Loucy (cell line): ENCODE measurements at regions not wholly inside any gene's neighbourhood (a gene's known extent, or its start where the extent isn't known, plus 50 kb on each side); places are given as distances from the start of the nearest gene placed in this dataset.
"Not testable (repeated sequence)": the region's sequence is repeated elsewhere in the genome, so short reads cannot be mapped to it uniquely, and the experiment has no call there.

Experiments
- H2AFZ ChIP-seq: fragments of 200-600 bp; sonication (generic); 2 replicates; pipeline ENCODE4 v1.6.0; 2016; ENCODE audit warnings: antibody characterized with exemption, mild to moderate bottlenecking, low read length, moderate library complexity
- H3F3A ChIP-seq: fragments of 200-600 bp; 2 replicates; pipeline ENCODE4 v1.6.0; 2016; ENCODE audit warnings: antibody characterized with exemption, low read depth, mild to moderate bottlenecking
- H3K27me3 ChIP-seq: fragments of 200-600 bp; sonication (generic); 2 replicates; pipeline ENCODE4 v1.6.1; 2014; ENCODE audit warnings: low read length, mild to moderate bottlenecking; ENCODE audit not compliant: insufficient read depth, poor library complexity, severe bottlenecking
- H3K36me3 ChIP-seq: fragments of 200-600 bp; sonication (generic); 2 replicates; pipeline ENCODE4 v1.6.1; 2016; ENCODE audit warnings: low read length; ENCODE audit not compliant: insufficient read depth
- H3K4me1 ChIP-seq: fragments of 200-600 bp; sonication (generic); 2 replicates; pipeline ENCODE4 v1.5.1; 2014; ENCODE audit warnings: low read length, mild to moderate bottlenecking; ENCODE audit not compliant: insufficient read depth, poor library complexity, severe bottlenecking
- H3K4me2 ChIP-seq: fragments of 200-600 bp; sonication (generic); 2 replicates; pipeline ENCODE4 v1.6.0; 2014; ENCODE audit warnings: antibody characterized with exemption, low read length, low read depth, mild to moderate bottlenecking; ENCODE audit not compliant: poor library complexity, severe bottlenecking
- H3K4me3 ChIP-seq: fragments of 200-600 bp; sonication (generic); 2 replicates; pipeline ENCODE4 v1.5.1; 2014; ENCODE audit warnings: low read length, mild to moderate bottlenecking, mixed read lengths; ENCODE audit not compliant: poor library complexity, severe bottlenecking
- H3K79me2 ChIP-seq: fragments of 200-600 bp; sonication (generic); 2 replicates; pipeline ENCODE4 v1.6.1; 2014; ENCODE audit warnings: low read length; ENCODE audit not compliant: insufficient read depth
- H3K9ac ChIP-seq: fragments of 200-600 bp; sonication (generic); 2 replicates; pipeline ENCODE4 v1.6.0; 2014; ENCODE audit warnings: mild to moderate bottlenecking, low read depth, low read length, moderate library complexity; ENCODE audit not compliant: poor library complexity, severe bottlenecking
- H3K9me2 ChIP-seq: fragments of 200-600 bp; sonication (generic); replicated peaks from 2 replicates; pipeline ENCODE4 v1.6.1; 2016; ENCODE audit warnings: low read depth, low read length, mixed read lengths
- H3K9me3 ChIP-seq: fragments of 200-600 bp; sonication (generic); 2 replicates; pipeline ENCODE4 v1.6.1; 2014; ENCODE audit warnings: mild to moderate bottlenecking, antibody characterized with exemption, low read length, low read depth; ENCODE audit not compliant: insufficient read depth
- H4K20me1 ChIP-seq: fragments of 200-600 bp; sonication (generic); 2 replicates; pipeline ENCODE4 v1.6.0; 2014; ENCODE audit warnings: antibody characterized with exemption, low read length, mild to moderate bottlenecking; ENCODE audit not compliant: insufficient read depth, poor library complexity, severe bottlenecking

- not testable (repeated sequence) for H3K27me3 ChIP-seq, H3F3A ChIP-seq, H3K4me1 ChIP-seq, H2AFZ ChIP-seq, H3K4me2 ChIP-seq, H3K79me2 ChIP-seq, H3K9ac ChIP-seq, H3K9me3 ChIP-seq, H3K36me3 ChIP-seq, H3K4me3 ChIP-seq, H3K9me2 ChIP-seq, H4K20me1 ChIP-seq
These were observed 67.1 kb upstream of the NBPF11 start for GRCh38 chr1:148219229-148219628.

DNA sequence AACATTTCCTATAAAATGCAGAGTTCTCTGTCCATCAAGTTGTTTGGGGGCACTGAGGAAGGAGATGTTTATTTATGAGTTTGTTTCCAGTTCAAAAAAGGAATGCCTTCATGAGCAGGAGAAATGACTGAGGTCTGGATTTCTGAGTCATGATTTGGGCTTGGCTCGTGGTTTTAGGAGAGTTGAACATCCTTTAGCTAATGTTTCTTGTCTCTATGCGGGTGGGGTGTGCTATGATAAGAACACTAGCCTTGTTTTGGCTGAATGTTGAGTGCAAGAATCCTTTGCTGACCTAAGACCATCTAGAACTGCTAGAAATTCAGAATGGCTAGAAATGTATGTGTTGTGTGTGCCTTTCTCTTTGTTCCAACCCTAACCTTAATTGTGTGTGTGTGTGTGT, 59.1 kb upstream of the NBPF11 start:
- H3K9me3 ChIP-seq, H3K79me2 ChIP-seq, H2AFZ ChIP-seq, H3K4me3 ChIP-seq, H3K27me3 ChIP-seq, H3K9ac ChIP-seq, H3K36me3 ChIP-seq, H3K4me1 ChIP-seq, H4K20me1 ChIP-seq, H3K9me2 ChIP-seq, H3K4me2 ChIP-seq, H3F3A ChIP-seq: not testable (repeated sequence)

GRCh38 chr1:148210624-148211023, 58.5 kb upstream of the NBPF11 start:
- H3K9ac ChIP-seq, H3K4me3 ChIP-seq, H4K20me1 ChIP-seq, H3K36me3 ChIP-seq, H2AFZ ChIP-seq, H3K4me1 ChIP-seq, H3F3A ChIP-seq, H3K9me3 ChIP-seq, H3K27me3 ChIP-seq, H3K9me2 ChIP-seq, H3K79me2 ChIP-seq, H3K4me2 ChIP-seq: not testable (repeated sequence)

DNA sequence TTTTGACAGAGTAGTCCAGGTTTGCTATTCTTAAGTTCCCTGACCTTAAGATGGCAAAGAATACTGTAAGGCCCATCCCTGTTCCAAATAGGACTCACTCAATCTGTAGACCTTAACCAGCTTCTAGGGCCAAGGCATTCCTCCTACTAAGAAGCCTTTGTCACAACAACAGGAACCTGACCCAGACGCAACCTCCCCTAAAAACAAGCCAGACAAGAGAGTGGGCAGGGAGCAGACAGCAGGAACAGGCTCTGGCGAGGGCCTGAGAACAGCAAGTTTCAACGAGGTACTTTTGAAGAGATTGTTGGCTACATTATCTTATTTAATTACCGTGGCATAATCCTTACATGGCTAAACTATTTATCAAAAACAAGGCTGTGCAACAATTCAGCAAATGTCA, 58.1 kb upstream of the NBPF11 start:
- H3K9me3 ChIP-seq, H3K27me3 ChIP-seq, H3K79me2 ChIP-seq, H3K36me3 ChIP-seq, H4K20me1 ChIP-seq, H3K4me1 ChIP-seq, H3K9ac ChIP-seq, H3K4me2 ChIP-seq, H2AFZ ChIP-seq, H3K4me3 ChIP-seq, H3K9me2 ChIP-seq, H3F3A ChIP-seq: not testable (repeated sequence)

DNA sequence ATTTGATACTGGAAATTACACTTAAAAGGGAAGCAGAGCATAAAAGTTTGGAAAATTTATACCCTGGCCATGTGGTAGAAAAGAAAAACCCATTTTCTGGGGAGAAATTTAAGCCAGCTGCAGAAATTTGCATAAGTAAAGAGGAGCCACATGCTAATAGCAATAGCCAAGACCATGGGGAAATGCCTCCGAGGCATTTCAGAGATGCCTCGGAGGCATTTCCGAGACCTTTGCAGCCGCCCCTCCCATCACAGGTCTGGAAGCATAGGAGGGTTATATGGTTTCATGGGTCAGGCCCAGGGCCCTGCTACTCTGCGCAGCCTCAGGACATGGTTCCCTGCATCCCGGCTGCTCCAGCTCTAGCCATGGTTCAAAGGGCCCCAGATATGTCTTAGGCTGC, 49.9 kb upstream of the NBPF11 start:
- H3K4me3 ChIP-seq, H4K20me1 ChIP-seq, H2AFZ ChIP-seq, H3K79me2 ChIP-seq, H3K36me3 ChIP-seq, H3K9me3 ChIP-seq, H3K27me3 ChIP-seq, H3K4me1 ChIP-seq, H3F3A ChIP-seq, H3K9me2 ChIP-seq, H3K9ac ChIP-seq, H3K4me2 ChIP-seq: not testable (repeated sequence)
